ENCODE measurements at regions not wholly inside any gene's neighbourhood (a gene's known extent, or its start where the extent isn't known, plus 50 kb on each side); places are given as distances from the start of the nearest gene placed in this dataset.

DNA sequence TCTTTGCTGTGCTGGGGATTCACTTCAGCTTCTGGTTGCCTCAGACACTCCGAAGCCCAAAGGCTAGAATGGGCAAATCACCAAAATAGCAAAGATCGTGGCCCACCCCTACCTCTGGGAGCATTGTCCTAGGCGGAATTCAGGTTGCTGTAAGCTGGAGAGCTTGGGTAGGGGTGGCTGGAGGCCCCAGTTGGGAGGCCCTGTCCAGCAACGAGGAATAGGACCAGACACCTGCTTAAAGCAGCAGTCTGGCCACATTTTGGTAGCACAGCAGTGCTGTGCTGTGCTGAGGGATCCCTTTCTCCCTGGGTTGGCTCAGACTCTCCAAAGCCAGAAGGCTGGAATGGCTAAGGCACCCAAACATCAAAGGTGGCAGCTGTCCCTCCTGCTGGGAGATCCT, 99.3 kb downstream of the CLDN1 start:
- no peak overlapping the region for H2BK5ac ChIP-seq (ENCODE audit: insufficient read length, low read length)

More for the DNA sequence above, 99.3 kb downstream of the CLDN1 start:
- DNase-seq, result no peak
- Mint-ChIP-seq H3K9me3 (peaks cover 5 to 10% of the 10 kb centered on the region in 2 experiments; a peak in 3 of 5 replicates), H3K27ac (no peak overlapping the region), H3K4me1 (no peaks in the 10 kb centered on the region), H3K27me3 (ENCODE audit: low read depth) (no peaks in the 10 kb centered on the region), H3K36me3 (ENCODE audit: insufficient read depth in 1 of 3, low read depth in 3 of 3) (peaks cover 0 to 11% (median 0%) of the 10 kb centered on the region in 3 experiments; a peak in 2 of 7 replicates), H3K4me3 (no peak overlapping the region)
- no peaks in the 10 kb centered on the region for H3K79me2 ChIP-seq (ENCODE audit: insufficient read depth, low read length)
- no peak overlapping the region for H2BK15ac ChIP-seq (ENCODE audit: low read depth, low read length)
- no peak overlapping the region for H3K18ac ChIP-seq (ENCODE audit: insufficient read length, low read depth, low read length)
- H4K5ac ChIP-seq (ENCODE audit: insufficient read length, low read depth, low read length), result no peak overlapping the region
- no peak overlapping the region for H2BK20ac ChIP-seq (ENCODE audit: low read depth, low read length, poor library complexity, severe bottlenecking)
- no peak overlapping the region for H3K23ac ChIP-seq (ENCODE audit: insufficient read length, low read depth, low read length)
- no peak overlapping the region for H2AFZ ChIP-seq (ENCODE audit: low read length)
- H4K91ac ChIP-seq (ENCODE audit: insufficient read length, low read depth, low read length), result no peak overlapping the region
- no peak overlapping the region for H4K8ac ChIP-seq (replicated peaks; ENCODE audit: insufficient read length, low read depth, low read length)
- no peak overlapping the region for H3K4ac ChIP-seq (ENCODE audit: low read depth, low read length)
- no peak overlapping the region for H3K56ac ChIP-seq (ENCODE audit: insufficient read length, low read depth, low read length)
- no peaks in the 10 kb centered on the region for H3K4me1 ChIP-seq (ENCODE audit: insufficient read depth, low read length)
- H3K79me1 ChIP-seq (ENCODE audit: insufficient read depth, low read depth, low read length, poor library complexity, severe bottlenecking), result no peaks in the 10 kb centered on the region
- no CpG with 5 or more reads among the region's 4 CpGs for WGBS (ENCODE audit: extremely low coverage, insufficient read length, low lambda C conversion rate)
- no peak overlapping the region for H3K4me2 ChIP-seq (ENCODE audit: insufficient read depth, insufficient read length, low read length)
- no peaks in the 10 kb centered on the region for H3K9me3 ChIP-seq (ENCODE audit: control insufficient read depth, low read depth, low read length)
- no peaks in the 10 kb centered on the region for H3K27me3 ChIP-seq (ENCODE audit: insufficient read depth, low read length)
- no peak overlapping the region for H3K9ac ChIP-seq (ENCODE audit: extremely low read depth, insufficient read length, low read length)
- H3K23me2 ChIP-seq (ENCODE audit: insufficient read length, low read depth, low read length, poor library complexity, severe bottlenecking), result no peaks in the 10 kb centered on the region
- H2BK120ac ChIP-seq (ENCODE audit: low read depth, low read length, poor library complexity, severe bottlenecking), result no peak overlapping the region
- no peak overlapping the region for H3K27ac ChIP-seq (ENCODE audit: insufficient read length, low read depth, low read length)
- no peak overlapping the region for H2AK5ac ChIP-seq (ENCODE audit: insufficient read length, low read length)
- TF ChIP-seq, protein P1, sequence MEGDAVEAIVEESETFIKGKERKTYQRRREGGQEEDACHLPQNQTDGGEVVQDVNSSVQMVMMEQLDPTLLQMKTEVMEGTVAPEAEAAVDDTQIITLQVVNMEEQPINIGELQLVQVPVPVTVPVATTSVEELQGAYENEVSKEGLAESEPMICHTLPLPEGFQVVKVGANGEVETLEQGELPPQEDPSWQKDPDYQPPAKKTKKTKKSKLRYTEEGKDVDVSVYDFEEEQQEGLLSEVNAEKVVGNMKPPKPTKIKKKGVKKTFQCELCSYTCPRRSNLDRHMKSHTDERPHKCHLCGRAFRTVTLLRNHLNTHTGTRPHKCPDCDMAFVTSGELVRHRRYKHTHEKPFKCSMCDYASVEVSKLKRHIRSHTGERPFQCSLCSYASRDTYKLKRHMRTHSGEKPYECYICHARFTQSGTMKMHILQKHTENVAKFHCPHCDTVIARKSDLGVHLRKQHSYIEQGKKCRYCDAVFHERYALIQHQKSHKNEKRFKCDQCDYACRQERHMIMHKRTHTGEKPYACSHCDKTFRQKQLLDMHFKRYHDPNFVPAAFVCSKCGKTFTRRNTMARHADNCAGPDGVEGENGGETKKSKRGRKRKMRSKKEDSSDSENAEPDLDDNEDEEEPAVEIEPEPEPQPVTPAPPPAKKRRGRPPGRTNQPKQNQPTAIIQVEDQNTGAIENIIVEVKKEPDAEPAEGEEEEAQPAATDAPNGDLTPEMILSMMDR (conservative IDR thresholded peaks at IDR 0.05), result no peak
- H2BK12ac ChIP-seq (ENCODE audit: insufficient read length, low read depth, low read length), result no peak overlapping the region
- no peaks in the 10 kb centered on the region for H4K20me1 ChIP-seq (ENCODE audit: control insufficient read depth, insufficient read depth, insufficient read length)
- no peak overlapping the region for H3K14ac ChIP-seq (ENCODE audit: insufficient read depth, low read length)
- no peak overlapping the region for H3T11ph ChIP-seq (ENCODE audit: low read length)

All from H9 (cell line).